CD8-positive, alpha-beta memory T cell (primary cell): ENCODE measurements at regions not wholly inside any gene's neighbourhood (a gene's known extent, or its start where the extent isn't known, plus 50 kb on each side); places are given as distances from the start of the nearest gene placed in this dataset.

Experiments used
- CTCF ChIA-PET: fragments of 350-600 bp; sonication (Branson Sonifier 250); formaldehyde crosslinking; loops from one replicate; lab custom pipeline; 2021; ENCODE audit warnings: antibody characterized with exemption; lab: Charles Lee
- POLR2A ChIA-PET: fragments of 350-600 bp; sonication (Branson Sonifier 250); formaldehyde crosslinking; loops from one replicate; lab custom pipeline; 2021; ENCODE audit warnings: antibody characterized with exemption; lab: Charles Lee
- DNase-seq, 5 donors: peaks; one replicate each; pipeline versions ENCODE4 v3.0.0 to v3.0.0-alpha.2; 2020 to 2022; ENCODE audit warnings: mixed read lengths in 1 of 5
- H3K27ac ChIP-seq: one replicate; pipeline ENCODE4 v1.7.0; 2013; ENCODE audit warnings: low read depth, mild to moderate bottlenecking, low read length, moderate library complexity
- H3K27me3 ChIP-seq: 2 replicates; pipeline ENCODE4 v1.7.0; 2013; ENCODE audit warnings: low read length, mild to moderate bottlenecking; ENCODE audit not compliant: insufficient read depth, poor library complexity, severe bottlenecking
- H3K36me3 ChIP-seq: 2 replicates; pipeline ENCODE4 v1.7.0; 2013; ENCODE audit warnings: mild to moderate bottlenecking, low read length, moderate library complexity; ENCODE audit not compliant: insufficient read depth
- H3K4me1 ChIP-seq: 2 replicates; pipeline ENCODE4 v1.7.0; 2013; ENCODE audit warnings: mild to moderate bottlenecking, low read length, moderate library complexity; ENCODE audit not compliant: insufficient read depth
- H3K4me3 ChIP-seq: 2 replicates; pipeline ENCODE4 v1.7.0; 2013; ENCODE audit warnings: mild to moderate bottlenecking, low read length
- H3K9me3 ChIP-seq: 2 replicates; pipeline ENCODE4 v1.7.0; 2013; ENCODE audit warnings: mild to moderate bottlenecking, low read length
- H3K27ac Mint-ChIP-seq, 8 donors: one replicate each; pipeline ENCODE4 v1.8.0; 2020 to 2021; ENCODE audit warnings: mixed read lengths in 8 of 8, mild to moderate bottlenecking in 6 of 8, inconsistent platforms in 3 of 8, moderate library complexity in 3 of 8
- H3K27me3 Mint-ChIP-seq, 2 donors: one replicate each; pipeline ENCODE4 v1.8.0; 2020 to 2021; ENCODE audit warnings: mixed read lengths in 2 of 2, mild to moderate bottlenecking in 1 of 2, moderate library complexity in 1 of 2
- H3K36me3 Mint-ChIP-seq, 3 donors: one replicate each; pipeline ENCODE4 v1.8.0; 2020 to 2021; ENCODE audit warnings: mixed read lengths in 3 of 3, inconsistent platforms in 1 of 3, mild to moderate bottlenecking in 1 of 3
- H3K4me1 Mint-ChIP-seq, 3 donors: one replicate each; pipeline ENCODE4 v1.8.0; 2020 to 2021; ENCODE audit warnings: mixed read lengths in 3 of 3, inconsistent platforms in 1 of 3, mild to moderate bottlenecking in 1 of 3
- H3K4me3 Mint-ChIP-seq, 7 donors: one replicate each; pipeline ENCODE4 v1.8.0; 2020 to 2021; ENCODE audit warnings: mixed read lengths in 7 of 7, mild to moderate bottlenecking in 6 of 7, moderate library complexity in 4 of 7, inconsistent platforms in 2 of 7
- H3K9me3 Mint-ChIP-seq, 5 donors: one replicate each; pipeline ENCODE4 v1.8.0; 2020 to 2022; ENCODE audit warnings: mixed read lengths in 5 of 5, mild to moderate bottlenecking in 3 of 5, moderate library complexity in 2 of 5, inconsistent platforms in 1 of 5

DNA sequence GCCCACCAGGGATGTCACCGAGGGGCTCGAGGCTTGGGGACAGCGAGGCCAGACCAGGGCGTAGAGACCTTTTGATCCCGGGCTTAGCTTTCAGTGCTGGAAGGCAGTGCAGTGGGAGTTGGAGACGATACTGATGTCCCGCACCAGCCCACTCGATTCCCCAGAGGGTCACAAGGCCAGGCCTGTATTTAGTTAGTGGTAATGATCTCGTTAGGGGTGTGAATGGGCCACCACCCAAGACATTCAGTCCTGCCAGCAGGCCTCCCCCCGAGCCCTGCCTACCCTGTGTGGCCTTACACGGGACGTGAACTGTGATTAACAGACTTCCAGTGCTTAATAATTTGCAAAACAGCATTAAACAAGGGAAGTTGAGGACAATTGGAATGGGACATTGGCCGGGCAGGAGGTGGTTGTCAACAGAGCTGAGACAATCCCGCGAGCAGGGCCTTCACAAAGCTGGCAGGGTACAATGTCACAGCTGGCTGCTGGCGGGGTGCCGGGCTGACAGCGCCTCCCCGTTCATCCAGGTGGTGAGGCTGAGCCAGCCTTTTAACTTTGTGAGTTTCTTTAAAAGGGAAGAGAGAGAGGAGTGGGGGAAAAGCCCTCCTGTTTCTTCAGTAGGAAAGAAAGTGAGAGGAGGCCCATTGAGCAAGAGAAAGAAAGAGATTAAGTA, 175.3 kb upstream of the RALGAPA2 start:
- Histone ChIP-seq H3K27ac (no peak overlapping the region), H3K36me3 (no peaks in the 10 kb centered on the region), H3K4me1 (no peaks in the 10 kb centered on the region), H3K9me3 (no peaks in the 10 kb centered on the region), H3K4me3 (no peak overlapping the region), H3K27me3 (no peaks in the 10 kb centered on the region)
- H3K4me1 Mint-ChIP-seq = no peaks in the 10 kb centered on the region
- peaks cover 10 to 20% of the 10 kb centered on the region in 2 donors for H3K27me3 Mint-ChIP-seq
- H3K36me3 Mint-ChIP-seq = no peaks in the 10 kb centered on the region
- ChIA-PET CTCF (no interaction called here), POLR2A (no interaction called here)
- no peak overlapping the region for H3K4me3 Mint-ChIP-seq
- no peak for DNase-seq
- peaks cover 0 to 2% (median 0%) of the 10 kb centered on the region in 5 donors for H3K9me3 Mint-ChIP-seq
- no peak overlapping the region for H3K27ac Mint-ChIP-seq

DNA sequence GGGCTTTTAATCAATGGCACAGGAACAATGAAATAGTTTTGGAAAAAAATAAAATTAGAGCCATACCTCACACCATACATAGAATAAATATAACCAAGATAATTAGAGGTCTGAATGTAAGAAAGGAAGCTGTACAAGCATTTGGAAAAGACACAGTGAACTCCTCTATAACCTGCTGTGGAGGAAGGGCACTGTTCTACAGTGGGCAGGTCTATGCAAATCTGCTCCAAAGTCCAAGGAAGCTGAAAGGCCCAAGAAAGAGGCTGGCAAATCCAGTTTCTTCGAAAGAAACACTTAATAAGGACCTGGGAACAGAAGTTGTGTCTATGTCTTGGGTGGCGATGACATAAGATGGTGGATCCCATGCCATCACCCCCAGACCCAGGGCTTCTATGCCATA, 169.4 kb upstream of the RALGAPA2 start:
- peaks cover 0 to 3% (median 0%) of the 10 kb centered on the region in 5 donors for H3K9me3 Mint-ChIP-seq
- Histone ChIP-seq H3K36me3 (no peaks in the 10 kb centered on the region), H3K4me1 (no peaks in the 10 kb centered on the region), H3K27me3 (no peaks in the 10 kb centered on the region), H3K9me3 (no peaks in the 10 kb centered on the region), H3K27ac (no peak overlapping the region), H3K4me3 (no peak overlapping the region)
- no peak overlapping the region for H3K4me3 Mint-ChIP-seq
- H3K27ac Mint-ChIP-seq = no peak overlapping the region
- no peaks in the 10 kb centered on the region for H3K4me1 Mint-ChIP-seq
- CTCF ChIA-PET = no interaction called here
- POLR2A ChIA-PET = no interaction called here
- H3K36me3 Mint-ChIP-seq = no peaks in the 10 kb centered on the region
- DNase-seq = no peak
- H3K27me3 Mint-ChIP-seq = peaks cover 15 to 19% of the 10 kb centered on the region in 2 donors

DNA sequence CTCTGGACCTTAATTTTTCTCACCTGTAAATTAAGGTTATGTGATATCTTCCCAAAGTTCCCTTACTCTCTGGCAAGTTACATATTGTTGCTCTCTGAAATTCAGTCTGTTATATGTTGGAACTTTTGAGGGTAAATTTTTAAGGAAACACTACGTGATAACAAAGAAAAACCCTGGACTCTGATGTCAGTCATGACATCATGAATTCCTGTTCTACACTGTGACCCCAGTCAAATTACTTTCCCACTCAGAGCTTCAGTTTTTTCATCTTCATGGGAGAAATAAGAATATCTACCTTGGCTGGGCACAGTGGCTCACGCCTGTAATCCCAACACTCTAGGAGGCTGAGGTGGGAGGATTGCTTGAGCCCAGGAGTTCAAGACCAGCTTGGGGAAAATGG, 164.6 kb upstream of the RALGAPA2 start:
- Mint-ChIP-seq H3K4me3 (no peak overlapping the region), H3K27me3 (peaks cover 13 to 27% of the 10 kb centered on the region in 2 donors), H3K9me3 (peaks cover 0 to 1% (median 0%) of the 10 kb centered on the region in 5 donors), H3K36me3 (no peaks in the 10 kb centered on the region), H3K4me1 (no peaks in the 10 kb centered on the region), H3K27ac (no peak overlapping the region)
- Histone ChIP-seq H3K9me3 (no peaks in the 10 kb centered on the region), H3K36me3 (no peaks in the 10 kb centered on the region), H3K4me3 (no peak overlapping the region), H3K27me3 (no peaks in the 10 kb centered on the region), H3K27ac (no peak overlapping the region), H3K4me1 (no peaks in the 10 kb centered on the region)
- CTCF ChIA-PET = interaction anchor here (0.6 to 1.1 kb wide), 2 partner anchors 11 to 17 kb away, joined by 3 read pairs; no protein-coding TSS in a partner anchor
- POLR2A ChIA-PET = no interaction called here
- DNase-seq = no peak

DNA sequence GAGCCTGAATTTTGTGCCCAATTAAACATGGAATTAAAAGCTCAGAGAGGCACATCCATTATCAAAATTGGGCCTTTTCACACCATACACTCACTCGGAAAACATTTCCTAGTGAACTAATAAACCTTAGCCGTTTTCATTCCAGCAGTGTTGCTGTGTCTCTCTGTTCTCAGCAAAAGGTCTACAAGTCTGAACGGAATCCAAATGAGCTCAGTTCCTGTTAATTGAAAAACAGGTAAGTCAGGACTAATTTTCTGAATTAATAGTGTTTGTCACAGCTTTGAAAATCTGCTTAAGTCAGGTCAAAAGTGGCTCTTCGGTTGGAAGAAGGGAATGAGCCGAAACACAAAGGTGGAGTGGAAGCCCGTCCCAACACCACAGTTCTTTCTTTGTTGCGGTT, 163.3 kb upstream of the RALGAPA2 start:
- Mint-ChIP-seq H3K4me1 (no peaks in the 10 kb centered on the region), H3K27me3 (peaks cover 14 to 24% of the 10 kb centered on the region in 2 donors), H3K36me3 (no peaks in the 10 kb centered on the region), H3K9me3 (peaks cover 0 to 1% (median 0%) of the 10 kb centered on the region in 5 donors), H3K4me3 (no peak overlapping the region), H3K27ac (no peak overlapping the region)
- no peak for DNase-seq
- Histone ChIP-seq H3K27ac (no peak overlapping the region), H3K4me3 (no peak overlapping the region), H3K27me3 (no peaks in the 10 kb centered on the region), H3K9me3 (no peaks in the 10 kb centered on the region), H3K36me3 (no peaks in the 10 kb centered on the region), H3K4me1 (no peaks in the 10 kb centered on the region)
- CTCF ChIA-PET = interaction anchor here (1.9 kb wide), 1 partner anchor 16 kb away, joined by 6 read pairs; no protein-coding TSS in a partner anchor
- POLR2A ChIA-PET = no interaction called here

DNA sequence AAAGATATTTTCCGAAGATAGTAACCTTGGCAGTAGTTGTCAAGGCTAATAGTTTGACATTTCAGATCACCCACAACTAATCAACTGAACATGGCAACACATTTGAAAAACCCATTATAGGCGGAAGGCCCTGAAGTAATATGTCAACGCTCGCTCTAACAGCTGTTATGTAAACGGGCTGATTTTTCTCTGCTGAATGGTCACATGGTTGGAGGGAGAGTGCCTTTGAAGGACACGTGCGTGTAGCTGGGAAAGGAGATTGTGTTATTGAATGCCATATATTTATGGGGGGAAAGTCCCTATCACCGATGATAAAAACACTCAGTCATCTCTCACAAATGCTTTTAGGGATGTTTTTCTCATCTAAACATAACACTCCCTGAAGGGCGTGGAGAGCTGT, 160.0 kb upstream of the RALGAPA2 start:
- Mint-ChIP-seq H3K9me3 (no peaks in the 10 kb centered on the region), H3K36me3 (no peaks in the 10 kb centered on the region), H3K27ac (no peak overlapping the region), H3K4me1 (no peaks in the 10 kb centered on the region), H3K27me3 (peaks cover 8 to 25% of the 10 kb centered on the region in 2 donors), H3K4me3 (no peak overlapping the region)
- H3K9me3 ChIP-seq = no peaks in the 10 kb centered on the region
- no peaks in the 10 kb centered on the region for H3K36me3 ChIP-seq
- H3K27ac ChIP-seq = no peak overlapping the region
- CTCF ChIA-PET = interaction anchor here (1.1 kb wide), 2 partner anchors 12 to 633 kb away, joined by 3 read pairs; no protein-coding TSS in a partner anchor
- H3K4me1 ChIP-seq = no peaks in the 10 kb centered on the region
- no peaks in the 10 kb centered on the region for H3K27me3 ChIP-seq
- H3K4me3 ChIP-seq = no peak overlapping the region
- no peak for DNase-seq
- POLR2A ChIA-PET = no interaction called here

DNA sequence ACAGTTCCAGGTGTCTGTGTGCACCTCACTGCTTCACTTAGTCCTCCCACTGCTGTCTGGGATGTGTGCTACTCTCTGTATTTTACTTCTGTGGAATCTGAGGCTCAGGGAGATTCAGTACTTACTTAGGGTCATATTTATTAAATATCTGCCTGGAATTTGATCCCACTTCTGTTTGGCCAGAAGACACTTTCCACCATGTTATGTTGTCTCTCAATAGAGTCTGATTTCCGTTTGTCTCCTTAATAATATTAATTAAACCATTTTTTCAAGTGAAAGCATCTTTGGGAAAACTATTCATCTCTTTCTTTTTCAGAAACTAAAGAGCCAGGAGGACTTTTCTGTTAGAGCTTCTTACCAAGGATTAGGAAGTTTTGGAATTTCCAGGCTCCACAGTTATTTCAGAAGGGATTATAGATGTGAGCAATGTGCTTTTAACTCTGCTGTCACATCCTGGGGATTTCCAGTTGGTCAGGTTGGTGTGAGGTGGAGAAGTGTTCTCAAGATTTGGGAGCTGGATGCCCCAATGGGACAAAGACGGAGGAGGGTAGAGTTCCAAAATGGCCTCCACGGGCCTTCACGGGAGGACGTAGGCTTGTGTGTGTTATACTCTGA, 156.8 kb upstream of the RALGAPA2 start:
- no peak overlapping the region for H3K27ac Mint-ChIP-seq
- no peak overlapping the region for H3K4me3 Mint-ChIP-seq
- no peak for DNase-seq
- no peak overlapping the region for H3K27ac ChIP-seq
- ChIA-PET CTCF (no interaction called here), POLR2A (no interaction called here)
- no peak overlapping the region for H3K4me3 ChIP-seq
- no peaks in the 10 kb centered on the region for H3K36me3 ChIP-seq
- no peaks in the 10 kb centered on the region for H3K4me1 Mint-ChIP-seq
- H3K27me3 Mint-ChIP-seq = peaks cover 6 to 30% of the 10 kb centered on the region in 2 donors
- no peaks in the 10 kb centered on the region for H3K9me3 ChIP-seq
- no peaks in the 10 kb centered on the region for H3K9me3 Mint-ChIP-seq
- H3K4me1 ChIP-seq = no peaks in the 10 kb centered on the region
- no peaks in the 10 kb centered on the region for H3K27me3 ChIP-seq
- H3K36me3 Mint-ChIP-seq = no peaks in the 10 kb centered on the region

DNA sequence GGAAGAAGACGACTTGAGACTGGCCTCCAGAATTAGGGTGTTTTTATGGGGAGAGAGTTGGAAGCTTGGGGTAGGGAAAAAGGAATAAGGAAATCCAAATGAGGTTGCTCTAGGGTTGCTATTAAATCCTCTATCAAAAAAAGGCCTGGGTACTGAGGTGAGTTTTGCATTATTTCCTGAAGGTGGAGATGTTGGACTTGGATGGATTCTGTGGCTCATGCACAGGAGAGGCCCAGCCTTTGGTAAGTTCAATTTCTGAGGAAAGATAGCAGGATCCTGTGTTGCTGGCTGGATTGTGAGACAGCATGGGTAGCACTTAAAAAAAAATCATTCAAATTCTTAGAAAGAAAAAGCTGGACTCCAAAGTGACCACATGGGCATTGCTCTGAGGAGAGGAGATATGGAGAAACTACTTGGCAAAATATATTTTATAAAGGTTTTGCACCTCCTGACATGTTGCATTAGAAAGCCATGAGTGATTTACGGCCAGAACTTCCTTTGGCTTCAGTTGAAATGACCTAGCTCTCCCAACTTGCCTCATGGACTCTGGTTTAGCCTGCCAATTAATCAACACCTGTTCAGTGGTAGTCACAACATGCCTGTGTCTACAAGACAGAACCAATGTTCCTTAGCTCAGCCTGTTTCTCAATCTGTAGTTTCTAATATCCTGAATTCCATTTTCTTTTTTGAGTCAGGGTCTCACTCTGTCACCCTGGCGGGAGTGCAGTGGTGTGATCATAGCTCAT, 152.1 kb upstream of the RALGAPA2 start:
- H3K27ac ChIP-seq = no peak overlapping the region
- H3K4me1 ChIP-seq = no peaks in the 10 kb centered on the region
- H3K36me3 ChIP-seq = no peaks in the 10 kb centered on the region
- H3K9me3 ChIP-seq = no peaks in the 10 kb centered on the region
- Mint-ChIP-seq H3K36me3 (no peaks in the 10 kb centered on the region), H3K9me3 (no peaks in the 10 kb centered on the region), H3K27ac (no peak overlapping the region), H3K4me3 (no peak overlapping the region), H3K4me1 (no peaks in the 10 kb centered on the region), H3K27me3 (peaks cover 7 to 17% of the 10 kb centered on the region in 2 donors)
- ChIA-PET CTCF (interaction anchor here (2.2 kb wide), 1 partner anchor 641 kb away, joined by 10 read pairs; no protein-coding TSS in a partner anchor), POLR2A (no interaction called here)
- DNase-seq = no peak
- H3K4me3 ChIP-seq = no peak overlapping the region
- no peaks in the 10 kb centered on the region for H3K27me3 ChIP-seq
